Fibroblast of lung (primary cell): ENCODE measurements at regions not wholly inside any gene's neighbourhood (a gene's known extent, or its start where the extent isn't known, plus 50 kb on each side); places are given as distances from the start of the nearest gene placed in this dataset.

Experiments
- EZH2 ChIP-seq: IDR thresholded peaks from 2 replicates; pipeline ENCODE4 v1.5.1; 2012; ENCODE audit warnings: low read length, control low read depth, mild to moderate bottlenecking; ENCODE audit errors: missing control alignments
- TF ChIP-seq, protein P1 (sequence below), 2 donors: IDR thresholded peaks in 1 of 2; conservative IDR thresholded peaks in 1 of 2; 1 replicate in 1 of 2; 2 replicates in 1 of 2; pipeline ENCODE4 v1.5.1; 2011 to 2012; ENCODE audit warnings: low read length in 2 of 2, control low read depth in 1 of 2, inconsistent platforms in 1 of 2, low read depth in 1 of 2, mild to moderate bottlenecking in 1 of 2

- TF ChIP-seq, protein P1, sequence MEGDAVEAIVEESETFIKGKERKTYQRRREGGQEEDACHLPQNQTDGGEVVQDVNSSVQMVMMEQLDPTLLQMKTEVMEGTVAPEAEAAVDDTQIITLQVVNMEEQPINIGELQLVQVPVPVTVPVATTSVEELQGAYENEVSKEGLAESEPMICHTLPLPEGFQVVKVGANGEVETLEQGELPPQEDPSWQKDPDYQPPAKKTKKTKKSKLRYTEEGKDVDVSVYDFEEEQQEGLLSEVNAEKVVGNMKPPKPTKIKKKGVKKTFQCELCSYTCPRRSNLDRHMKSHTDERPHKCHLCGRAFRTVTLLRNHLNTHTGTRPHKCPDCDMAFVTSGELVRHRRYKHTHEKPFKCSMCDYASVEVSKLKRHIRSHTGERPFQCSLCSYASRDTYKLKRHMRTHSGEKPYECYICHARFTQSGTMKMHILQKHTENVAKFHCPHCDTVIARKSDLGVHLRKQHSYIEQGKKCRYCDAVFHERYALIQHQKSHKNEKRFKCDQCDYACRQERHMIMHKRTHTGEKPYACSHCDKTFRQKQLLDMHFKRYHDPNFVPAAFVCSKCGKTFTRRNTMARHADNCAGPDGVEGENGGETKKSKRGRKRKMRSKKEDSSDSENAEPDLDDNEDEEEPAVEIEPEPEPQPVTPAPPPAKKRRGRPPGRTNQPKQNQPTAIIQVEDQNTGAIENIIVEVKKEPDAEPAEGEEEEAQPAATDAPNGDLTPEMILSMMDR (conservative IDR thresholded peaks at IDR 0.05 in 1 of 2, IDR thresholded peaks at IDR 0.05 in 1 of 2; ENCODE audit: low read depth in 1 of 2, low read length in 2 of 2): no peak
- no peak for TF ChIP-seq EZH2
Observed at GRCh38 chr11:37100008-37100407, 502.0 kb upstream of the RAG2 start.
